Activated CD4-positive, CD25-positive, alpha-beta regulatory T cell treated with anti-CD3 and anti-CD28 coated beads, Interleukin-2, amount 50 U/mL, for 72 hours (primary cell): ENCODE measurements at regions not wholly inside any gene's neighbourhood (a gene's known extent, or its start where the extent isn't known, plus 50 kb on each side); places are given as distances from the start of the nearest gene placed in this dataset.
"Not testable (repeated sequence)": the region's sequence is repeated elsewhere in the genome, so short reads cannot be mapped to it uniquely, and the experiment has no call there.

ENCODE experiments used
- DNase-seq: peaks from one replicate; pipeline ENCODE4 v3.0.0; 2021

GRCh38 chr22:48636746-48637145 lies 1190.9 kb downstream of the BRD1 start:
- DNase-seq: no peak

GRCh38 chr22:48635816-48636215 lies 1191.9 kb downstream of the BRD1 start:
- no peak for DNase-seq

- DNase-seq: no peak
Observed at GRCh38 chr22:48635031-48635430, 1192.6 kb downstream of the BRD1 start.

GRCh38 chr22:48633996-48634836 lies 1193.5 kb downstream of the BRD1 start:
- DNase-seq: no peak

GRCh38 chr22:48632646-48633246 lies 1194.9 kb downstream of the BRD1 start:
- no peak for DNase-seq

- DNase-seq: no peak
Observed at GRCh38 chr22:48631288-48631863, 1196.3 kb downstream of the BRD1 start.

GRCh38 chr22:48630848-48631247 lies 1196.8 kb downstream of the BRD1 start:
- no peak for DNase-seq

- no peak for DNase-seq
Observed at GRCh38 chr22:48630433-48630754, 1197.3 kb downstream of the BRD1 start.

- DNase-seq: no peak
Observed at GRCh38 chr22:48629631-48630432, 1197.8 kb downstream of the BRD1 start.

GRCh38 chr22:48628891-48629543 lies 1198.7 kb downstream of the BRD1 start:
- no peak for DNase-seq

GRCh38 chr22:48627966-48628365 lies 1199.7 kb downstream of the BRD1 start:
- DNase-seq: no peak

- DNase-seq: no peak
Observed at GRCh38 chr22:48627203-48627602, 1200.5 kb downstream of the BRD1 start.

GRCh38 chr22:48624401-48624800 lies 1203.3 kb downstream of the BRD1 start:
- no peak for DNase-seq

- DNase-seq: no peak
Observed at GRCh38 chr22:48622891-48623545, 1204.7 kb downstream of the BRD1 start.

GRCh38 chr22:48621085-48621484 lies 1206.6 kb downstream of the BRD1 start:
- DNase-seq: no peak

GRCh38 chr22:48620460-48620859 lies 1207.2 kb downstream of the BRD1 start:
- not testable (repeated sequence) for DNase-seq

- no peak for DNase-seq
Observed at GRCh38 chr22:48619721-48620120, 1208.0 kb downstream of the BRD1 start.

- no peak for DNase-seq
Observed at GRCh38 chr22:48618326-48618725, 1209.3 kb downstream of the BRD1 start.

- no peak for DNase-seq
Observed at GRCh38 chr22:48616656-48617055, 1211.0 kb downstream of the BRD1 start.

GRCh38 chr22:48615171-48616008 lies 1212.3 kb downstream of the BRD1 start:
- no peak for DNase-seq

GRCh38 chr22:48613566-48614200 lies 1214.0 kb downstream of the BRD1 start:
- DNase-seq: no peak
